ENCODE measurements at regions not wholly inside any gene's neighbourhood (a gene's known extent, or its start where the extent isn't known, plus 50 kb on each side); places are given as distances from the start of the nearest gene placed in this dataset.

DNA sequence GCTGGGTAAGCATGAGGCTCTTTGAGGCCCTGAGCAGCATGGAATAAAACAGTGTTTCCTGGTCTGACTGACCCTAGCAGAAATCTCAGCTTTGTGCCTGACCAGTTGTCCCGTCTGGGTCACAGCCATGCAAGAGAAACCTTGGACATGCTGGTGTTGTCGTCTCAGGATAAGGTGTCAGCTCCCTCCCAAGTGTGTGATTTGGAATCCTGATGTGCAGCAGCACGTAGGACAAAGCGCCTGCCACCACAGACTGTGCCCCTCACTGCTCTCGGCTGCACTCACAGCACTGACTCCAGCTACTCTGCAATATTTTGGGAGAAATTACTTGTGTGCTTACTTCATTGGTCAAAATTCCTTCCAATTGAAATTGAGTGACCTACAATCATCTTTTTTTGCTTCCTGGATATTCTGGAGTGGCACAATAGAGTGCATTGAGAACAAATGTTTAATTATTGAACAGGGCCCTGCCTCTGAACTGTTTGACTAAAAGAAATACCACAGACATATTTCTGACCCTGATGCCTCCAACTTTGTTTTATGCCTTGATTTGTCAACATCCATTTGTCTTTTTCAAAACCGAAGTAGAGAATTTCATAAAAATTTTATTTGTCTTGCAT is 352.4 kb downstream of the SOCS6 start:
- Histone ChIP-seq H3K4ac (ENCODE audit: low read depth, low read length) (no peak overlapping the region), H4K12ac (ENCODE audit: low read depth, low read length) (no peak overlapping the region), H3K4me2 (ENCODE audit: low read length) (no peak overlapping the region), H3K79me1 (ENCODE audit: low read length) (no peaks in the 10 kb centered on the region), H2AFZ (ENCODE audit: insufficient read depth, low read length, poor library complexity) (no peak overlapping the region), H3K27ac (ENCODE audit: low read depth, low read length) (no peak overlapping the region), H4K91ac (ENCODE audit: low read depth, low read length) (no peak overlapping the region), H2BK120ac (ENCODE audit: insufficient read depth, low read length, poor library complexity) (no peak overlapping the region), H3K4me1 (ENCODE audit: control insufficient read depth in 1 of 2, insufficient read depth in 2 of 2, low read length in 2 of 2) (no peaks in the 10 kb centered on the region), H2BK12ac (ENCODE audit: low read length) (no peak overlapping the region), H2BK5ac (ENCODE audit: low read depth, low read length, poor library complexity) (no peak overlapping the region), H3K36me3 (ENCODE audit: control insufficient read depth in 1 of 2, insufficient read depth in 2 of 2, low read length in 2 of 2) (no peaks in the 10 kb centered on the region), H3K4me3 (ENCODE audit: low read depth, low read length) (no peak overlapping the region), H3K9ac (ENCODE audit: low read length) (no peak overlapping the region), H3K79me2 (ENCODE audit: control insufficient read depth, insufficient read depth, low read length, poor library complexity) (no peaks in the 10 kb centered on the region), H3K14ac (ENCODE audit: low read length) (no peak overlapping the region), H4K8ac (ENCODE audit: low read depth, low read length) (no peak overlapping the region), H3K23ac (ENCODE audit: low read length) (no peak overlapping the region), H3K18ac (ENCODE audit: low read length) (no peak overlapping the region), H3K9me3 (ENCODE audit: insufficient read depth, low read depth, low read length) (no peaks in the 10 kb centered on the region), H2AK5ac (ENCODE audit: low read length) (no peak overlapping the region), H3K27me3 (ENCODE audit: insufficient read depth, low read length) (no peaks in the 10 kb centered on the region)
- no peak for DNase-seq
- no CpG with 5 or more reads among the region's 6 CpGs for WGBS (ENCODE audit: extremely low coverage, insufficient coverage, insufficient read length)

DNA sequence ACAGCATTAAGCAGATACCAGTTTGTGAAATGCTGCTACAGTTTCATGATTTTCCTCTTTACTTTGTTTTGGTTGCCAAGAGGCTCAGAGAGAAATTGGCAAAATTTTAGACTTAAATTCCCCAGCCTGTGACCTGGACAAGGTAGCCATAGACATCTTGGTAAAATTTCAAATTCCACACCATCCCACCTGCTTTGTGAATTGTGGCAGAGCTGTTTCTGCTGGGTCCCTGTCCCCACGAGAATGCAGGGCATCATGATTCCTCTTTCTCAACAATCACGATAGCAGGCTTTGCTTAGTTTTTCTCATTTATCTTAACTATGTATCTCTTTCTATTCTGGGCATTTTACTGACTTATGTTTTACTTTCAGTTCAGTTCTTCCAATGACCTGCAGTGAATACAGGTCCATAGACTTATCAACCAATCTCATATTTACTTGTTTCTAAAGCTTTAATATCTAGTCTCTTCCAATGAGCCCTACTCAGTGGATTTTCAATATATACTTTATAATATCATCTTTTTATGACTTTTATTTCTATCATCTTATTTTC is 351.6 kb downstream of the SOCS6 start:
- H3K4me3 ChIP-seq (ENCODE audit: low read depth, low read length), result no peak overlapping the region
- no peak overlapping the region for H3K4me2 ChIP-seq (ENCODE audit: low read length)
- no peaks in the 10 kb centered on the region for H3K4me1 ChIP-seq (ENCODE audit: control insufficient read depth in 1 of 2, insufficient read depth in 2 of 2, low read length in 2 of 2)
- no peaks in the 10 kb centered on the region for H3K79me1 ChIP-seq (ENCODE audit: low read length)
- no peak overlapping the region for H2BK5ac ChIP-seq (ENCODE audit: low read depth, low read length, poor library complexity)
- H2BK12ac ChIP-seq (ENCODE audit: low read length), result no peak overlapping the region
- no peak overlapping the region for H2AK5ac ChIP-seq (ENCODE audit: low read length)
- no peak overlapping the region for H3K9ac ChIP-seq (ENCODE audit: low read length)
- H3K18ac ChIP-seq (ENCODE audit: low read length), result no peak overlapping the region
- H3K4ac ChIP-seq (ENCODE audit: low read depth, low read length), result no peak overlapping the region
- no peaks in the 10 kb centered on the region for H3K27me3 ChIP-seq (ENCODE audit: insufficient read depth, low read length)
- H3K36me3 ChIP-seq (ENCODE audit: control insufficient read depth in 1 of 2, insufficient read depth in 2 of 2, low read length in 2 of 2), result no peaks in the 10 kb centered on the region
- no peak overlapping the region for H3K14ac ChIP-seq (ENCODE audit: low read length)
- H3K27ac ChIP-seq (ENCODE audit: low read depth, low read length), result no peak overlapping the region
- H2AFZ ChIP-seq (ENCODE audit: insufficient read depth, low read length, poor library complexity), result no peak overlapping the region
- no peak overlapping the region for H4K91ac ChIP-seq (ENCODE audit: low read depth, low read length)
- no peak overlapping the region for H4K8ac ChIP-seq (ENCODE audit: low read depth, low read length)
- H2BK120ac ChIP-seq (ENCODE audit: insufficient read depth, low read length, poor library complexity), result no peak overlapping the region
- H4K12ac ChIP-seq (ENCODE audit: low read depth, low read length), result no peak overlapping the region
- no CpG with 5 or more reads among the region's 2 CpGs for WGBS (ENCODE audit: extremely low coverage, insufficient coverage, insufficient read length)
- no peaks in the 10 kb centered on the region for H3K9me3 ChIP-seq (ENCODE audit: insufficient read depth, low read depth, low read length)
- H3K23ac ChIP-seq (ENCODE audit: low read length), result no peak overlapping the region
- DNase-seq, result peak; percentile 11 to 73
- no peaks in the 10 kb centered on the region for H3K79me2 ChIP-seq (ENCODE audit: control insufficient read depth, insufficient read depth, low read length, poor library complexity)

DNA sequence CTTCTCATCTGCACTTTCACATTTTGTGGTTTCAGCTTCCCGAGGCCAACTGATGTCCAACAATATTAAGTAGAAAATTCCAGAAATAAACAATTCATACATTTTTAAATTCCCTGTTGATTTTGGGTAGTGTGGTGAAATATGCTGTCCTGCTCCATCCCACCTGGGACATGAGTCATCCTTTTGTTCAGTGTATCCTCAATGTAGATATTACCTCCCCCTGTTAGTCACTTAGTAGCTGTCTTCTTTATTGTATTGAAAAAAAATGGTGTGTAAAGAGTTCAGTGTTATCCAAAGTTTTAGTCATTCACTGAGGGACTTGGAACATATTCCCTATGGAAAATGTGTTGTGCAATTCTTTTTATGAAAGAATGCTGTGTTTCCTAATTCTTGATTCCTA is 348.1 kb downstream of the SOCS6 start:
- Histone ChIP-seq H3K27ac (ENCODE audit: low read depth, low read length) (no peak overlapping the region), H2AFZ (ENCODE audit: insufficient read depth, low read length, poor library complexity) (no peak overlapping the region), H2BK12ac (ENCODE audit: low read length) (no peak overlapping the region), H3K4me1 (ENCODE audit: control insufficient read depth in 1 of 2, insufficient read depth in 2 of 2, low read length in 2 of 2) (no peaks in the 10 kb centered on the region), H3K4ac (ENCODE audit: low read depth, low read length) (no peak overlapping the region), H3K79me1 (ENCODE audit: low read length) (no peaks in the 10 kb centered on the region), H4K8ac (ENCODE audit: low read depth, low read length) (no peak overlapping the region), H3K36me3 (ENCODE audit: control insufficient read depth in 1 of 2, insufficient read depth in 2 of 2, low read length in 2 of 2) (no peaks in the 10 kb centered on the region), H3K14ac (ENCODE audit: low read length) (no peak overlapping the region), H3K9me3 (ENCODE audit: insufficient read depth, low read depth, low read length) (no peaks in the 10 kb centered on the region), H3K18ac (ENCODE audit: low read length) (no peak overlapping the region), H3K4me3 (ENCODE audit: low read depth, low read length) (no peak overlapping the region), H2BK120ac (ENCODE audit: insufficient read depth, low read length, poor library complexity) (no peak overlapping the region), H3K4me2 (ENCODE audit: low read length) (no peak overlapping the region), H2AK5ac (ENCODE audit: low read length) (no peak overlapping the region), H3K79me2 (ENCODE audit: control insufficient read depth, insufficient read depth, low read length, poor library complexity) (no peaks in the 10 kb centered on the region), H4K91ac (ENCODE audit: low read depth, low read length) (no peak overlapping the region), H3K27me3 (ENCODE audit: insufficient read depth, low read length) (no peaks in the 10 kb centered on the region), H3K9ac (ENCODE audit: low read length) (no peak overlapping the region), H3K23ac (ENCODE audit: low read length) (no peak overlapping the region), H4K12ac (ENCODE audit: low read depth, low read length) (no peak overlapping the region), H2BK5ac (ENCODE audit: low read depth, low read length, poor library complexity) (no peak overlapping the region)
- DNase-seq, result peak in 1 of 2 donors; percentile 26
- WGBS (ENCODE audit: extremely low coverage, insufficient coverage, insufficient read length), result no CpG with 5 or more reads among the region's 1 CpG

DNA sequence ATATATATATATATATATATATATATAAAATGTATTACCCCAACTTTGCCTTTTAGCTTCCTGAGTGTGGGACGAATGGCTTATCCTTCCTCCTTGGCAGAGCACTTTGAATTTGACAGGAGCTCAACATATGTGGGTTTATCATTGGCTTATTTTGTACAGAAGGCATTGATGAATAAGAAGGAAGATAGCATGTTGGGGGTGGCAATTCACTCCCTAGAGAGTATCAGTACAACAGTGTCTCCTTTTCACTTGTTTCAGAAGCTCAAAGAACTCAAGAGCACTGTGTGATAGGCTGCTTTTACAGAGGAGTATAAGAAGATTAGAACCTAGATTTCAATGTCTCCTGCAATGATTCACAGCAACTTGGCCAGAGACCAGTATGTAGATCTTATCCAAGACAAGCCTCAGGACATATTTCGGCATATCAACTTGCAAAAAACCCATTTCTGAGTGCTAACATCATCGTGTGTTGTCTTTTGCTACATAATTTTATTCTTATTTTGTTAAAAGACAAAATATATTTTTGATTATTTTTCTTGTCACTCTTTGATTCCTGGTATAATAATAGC is 345.8 kb downstream of the SOCS6 start:
- Histone ChIP-seq H2BK120ac (ENCODE audit: insufficient read depth, low read length, poor library complexity) (no peak overlapping the region), H3K36me3 (ENCODE audit: control insufficient read depth in 1 of 2, insufficient read depth in 2 of 2, low read length in 2 of 2) (no peaks in the 10 kb centered on the region), H4K91ac (ENCODE audit: low read depth, low read length) (no peak overlapping the region), H3K4ac (ENCODE audit: low read depth, low read length) (no peak overlapping the region), H2BK12ac (ENCODE audit: low read length) (no peak overlapping the region), H4K12ac (ENCODE audit: low read depth, low read length) (no peak overlapping the region), H3K27ac (ENCODE audit: low read depth, low read length) (no peak overlapping the region), H2AK5ac (ENCODE audit: low read length) (no peak overlapping the region), H2BK5ac (ENCODE audit: low read depth, low read length, poor library complexity) (no peak overlapping the region), H3K27me3 (ENCODE audit: insufficient read depth, low read length) (no peaks in the 10 kb centered on the region), H3K4me1 (ENCODE audit: control insufficient read depth in 1 of 2, insufficient read depth in 2 of 2, low read length in 2 of 2) (no peaks in the 10 kb centered on the region), H3K79me2 (ENCODE audit: control insufficient read depth, insufficient read depth, low read length, poor library complexity) (no peaks in the 10 kb centered on the region), H2AFZ (ENCODE audit: insufficient read depth, low read length, poor library complexity) (no peak overlapping the region), H3K4me2 (ENCODE audit: low read length) (no peak overlapping the region), H4K8ac (ENCODE audit: low read depth, low read length) (no peak overlapping the region), H3K79me1 (ENCODE audit: low read length) (no peaks in the 10 kb centered on the region), H3K4me3 (ENCODE audit: low read depth, low read length) (no peak overlapping the region), H3K9me3 (ENCODE audit: insufficient read depth, low read depth, low read length) (no peaks in the 10 kb centered on the region), H3K18ac (ENCODE audit: low read length) (no peak overlapping the region), H3K9ac (ENCODE audit: low read length) (no peak overlapping the region), H3K23ac (ENCODE audit: low read length) (no peak overlapping the region), H3K14ac (ENCODE audit: low read length) (no peak overlapping the region)
- WGBS (ENCODE audit: extremely low coverage, insufficient coverage, insufficient read length), result no CpG with 5 or more reads among the region's 3 CpGs
- DNase-seq, result peak; percentile 27 to 90
